ENCODE measurements at regions not wholly inside any gene's neighbourhood (a gene's known extent, or its start where the extent isn't known, plus 50 kb on each side); places are given as distances from the start of the nearest gene placed in this dataset.

GRCh38 chr7:38051786-38052185 is 126.3 kb upstream of the STARD3NL start:
- H2AFZ ChIP-seq (ENCODE audit: control insufficient read depth, low read depth, low read length) = no peak overlapping the region
- ChIA-PET SMC1A (ENCODE audit: uncharacterized antibody, unreplicated experiment) (interaction anchor here (1.1 kb wide), 1 partner anchor 9 kb away, joined by 3 read pairs; no protein-coding TSS in a partner anchor), CTCF (no interaction called here), RAD21 (ENCODE audit: unreplicated experiment) (no interaction called here), POLR2A (no interaction called here)
- no peak for DNase-seq (ENCODE audit: low read depth, low spot score)
- in situ Hi-C loops (cut with MboI) (no loop called here), intact Hi-C loops (cut with micrococcal nuclease; ENCODE audit: unreplicated experiment) (no loop called here)
- H3K9ac ChIP-seq (ENCODE audit: control insufficient read depth, insufficient read depth, low read length) = no peak overlapping the region
- H3K27me3 ChIP-seq (replicated peaks in 1 of 2; ENCODE audit: control insufficient read depth in 2 of 2, insufficient read depth in 2 of 2, low read length in 1 of 2) = no peaks in the 10 kb centered on the region; a peak in 1 of 4 replicates
- no peak for ATAC-seq
- TF ChIP-seq YY1 (IDR thresholded peaks at IDR 0.05; ENCODE audit: low read depth, low read length) (no peak), MTA2 (IDR thresholded peaks at IDR 0.05; ENCODE audit: low read depth) (no peak), ZNF384 (IDR thresholded peaks at IDR 0.05; ENCODE audit: borderline replicate concordance, low read depth, low read length) (no peak), RELA (IDR thresholded peaks at IDR 0.05; ENCODE audit: borderline replicate concordance, partially characterized antibody) (no peak), EGR1 (IDR thresholded peaks at IDR 0.05; ENCODE audit: borderline replicate concordance in 1 of 2, low read depth in 2 of 2, low read length in 2 of 2) (no peak), ZBTB40 (IDR thresholded peaks at IDR 0.05; ENCODE audit: borderline replicate concordance) (no peak), PML (IDR thresholded peaks at IDR 0.05; ENCODE audit: low read length) (no peak), IKZF2 (IDR thresholded peaks at IDR 0.05) (no peak), ZNF24 (IDR thresholded peaks at IDR 0.05) (no peak), STAT3 (IDR thresholded peaks at IDR 0.05; ENCODE audit: low read depth, low read length) (no peak)
- TF ChIP-seq, protein P1, sequence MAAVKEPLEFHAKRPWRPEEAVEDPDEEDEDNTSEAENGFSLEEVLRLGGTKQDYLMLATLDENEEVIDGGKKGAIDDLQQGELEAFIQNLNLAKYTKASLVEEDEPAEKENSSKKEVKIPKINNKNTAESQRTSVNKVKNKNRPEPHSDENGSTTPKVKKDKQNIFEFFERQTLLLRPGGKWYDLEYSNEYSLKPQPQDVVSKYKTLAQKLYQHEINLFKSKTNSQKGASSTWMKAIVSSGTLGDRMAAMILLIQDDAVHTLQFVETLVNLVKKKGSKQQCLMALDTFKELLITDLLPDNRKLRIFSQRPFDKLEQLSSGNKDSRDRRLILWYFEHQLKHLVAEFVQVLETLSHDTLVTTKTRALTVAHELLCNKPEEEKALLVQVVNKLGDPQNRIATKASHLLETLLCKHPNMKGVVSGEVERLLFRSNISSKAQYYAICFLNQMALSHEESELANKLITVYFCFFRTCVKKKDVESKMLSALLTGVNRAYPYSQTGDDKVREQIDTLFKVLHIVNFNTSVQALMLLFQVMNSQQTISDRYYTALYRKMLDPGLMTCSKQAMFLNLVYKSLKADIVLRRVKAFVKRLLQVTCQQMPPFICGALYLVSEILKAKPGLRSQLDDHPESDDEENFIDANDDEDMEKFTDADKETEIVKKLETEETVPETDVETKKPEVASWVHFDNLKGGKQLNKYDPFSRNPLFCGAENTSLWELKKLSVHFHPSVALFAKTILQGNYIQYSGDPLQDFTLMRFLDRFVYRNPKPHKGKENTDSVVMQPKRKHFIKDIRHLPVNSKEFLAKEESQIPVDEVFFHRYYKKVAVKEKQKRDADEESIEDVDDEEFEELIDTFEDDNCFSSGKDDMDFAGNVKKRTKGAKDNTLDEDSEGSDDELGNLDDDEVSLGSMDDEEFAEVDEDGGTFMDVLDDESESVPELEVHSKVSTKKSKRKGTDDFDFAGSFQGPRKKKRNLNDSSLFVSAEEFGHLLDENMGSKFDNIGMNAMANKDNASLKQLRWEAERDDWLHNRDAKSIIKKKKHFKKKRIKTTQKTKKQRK (IDR thresholded peaks at IDR 0.05; ENCODE audit: low read depth, low read length) = no peak
- no TSS peak for BruUV-seq (replicated peaks)
- no peaks in the 10 kb centered on the region for H3K36me3 ChIP-seq (ENCODE audit: control insufficient read depth in 2 of 2, insufficient read depth in 2 of 2, low read length in 1 of 2)
- no peak overlapping the region for H3K27ac ChIP-seq (ENCODE audit: control insufficient read depth, insufficient read depth)
- no peak overlapping the region for H3K4me2 ChIP-seq (ENCODE audit: control insufficient read depth, insufficient read depth)
- no peaks in the 10 kb centered on the region for H3K79me2 ChIP-seq (ENCODE audit: control insufficient read depth, insufficient read depth, low read length)
- no peak overlapping the region for H3K4me3 ChIP-seq
- 0% methylated on average over 3 of the region's 3 CpGs for WGBS (ENCODE audit: insufficient coverage, insufficient replicate concordance, low lambda C conversion rate, missing lambda C conversion rate)
- no peaks in the 10 kb centered on the region for H3K4me1 ChIP-seq (ENCODE audit: control insufficient read depth, insufficient read depth, low read length)
- no peaks in the 10 kb centered on the region; the same call in 1 of the 3 replicates for H3K9me3 ChIP-seq (replicated peaks; ENCODE audit: control insufficient read depth, insufficient read depth, low read length)
- H4K20me1 ChIP-seq (ENCODE audit: control insufficient read depth, insufficient read depth) = no peaks in the 10 kb centered on the region
- FAIRE-seq = no peak

All from GM12878 (cell line).